Neural progenitor cell (in vitro differentiated cells): ENCODE measurements at regions not wholly inside any gene's neighbourhood (a gene's known extent, or its start where the extent isn't known, plus 50 kb on each side); places are given as distances from the start of the nearest gene placed in this dataset.

ENCODE experiments used
- EZH2 ChIP-seq: fragments of 200-600 bp; sonication (generic); IDR thresholded peaks from 2 replicates; pipeline ENCODE4 v1.6.1; 2017; ENCODE audit warnings: antibody characterized with exemption, mild to moderate bottlenecking, moderate library complexity
- EZH2phosphoT487 ChIP-seq: fragments of 200-600 bp; sonication (generic); IDR thresholded peaks from 2 replicates; pipeline ENCODE4 v1.6.1; 2017; ENCODE audit warnings: antibody characterized with exemption
- TF ChIP-seq, protein P1 (sequence below): fragments of 200-600 bp; sonication (generic); IDR thresholded peaks from 2 replicates; pipeline ENCODE4 v1.5.1; 2017; ENCODE audit warnings: antibody characterized with exemption, mild to moderate bottlenecking

DNA sequence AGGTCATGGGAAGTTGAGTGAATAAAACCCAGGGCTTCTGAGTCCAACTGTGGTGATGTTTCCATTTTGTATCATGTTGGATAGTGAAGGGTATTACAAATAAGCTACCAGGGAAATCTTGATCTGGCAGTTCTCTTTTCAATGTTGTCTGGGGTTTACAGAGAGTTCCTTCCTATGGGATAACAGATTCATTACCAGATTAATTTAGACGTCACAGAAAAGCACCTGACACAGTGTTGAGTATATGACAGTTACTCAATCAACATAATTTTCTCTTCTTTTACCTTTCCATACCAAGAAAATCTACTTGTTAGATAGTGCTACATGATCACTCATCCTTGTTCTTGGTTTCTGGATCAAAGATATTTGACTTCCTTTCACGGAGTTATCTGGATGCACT, 270.9 kb downstream of the ACTL7B start:
- TF ChIP-seq, protein P1, sequence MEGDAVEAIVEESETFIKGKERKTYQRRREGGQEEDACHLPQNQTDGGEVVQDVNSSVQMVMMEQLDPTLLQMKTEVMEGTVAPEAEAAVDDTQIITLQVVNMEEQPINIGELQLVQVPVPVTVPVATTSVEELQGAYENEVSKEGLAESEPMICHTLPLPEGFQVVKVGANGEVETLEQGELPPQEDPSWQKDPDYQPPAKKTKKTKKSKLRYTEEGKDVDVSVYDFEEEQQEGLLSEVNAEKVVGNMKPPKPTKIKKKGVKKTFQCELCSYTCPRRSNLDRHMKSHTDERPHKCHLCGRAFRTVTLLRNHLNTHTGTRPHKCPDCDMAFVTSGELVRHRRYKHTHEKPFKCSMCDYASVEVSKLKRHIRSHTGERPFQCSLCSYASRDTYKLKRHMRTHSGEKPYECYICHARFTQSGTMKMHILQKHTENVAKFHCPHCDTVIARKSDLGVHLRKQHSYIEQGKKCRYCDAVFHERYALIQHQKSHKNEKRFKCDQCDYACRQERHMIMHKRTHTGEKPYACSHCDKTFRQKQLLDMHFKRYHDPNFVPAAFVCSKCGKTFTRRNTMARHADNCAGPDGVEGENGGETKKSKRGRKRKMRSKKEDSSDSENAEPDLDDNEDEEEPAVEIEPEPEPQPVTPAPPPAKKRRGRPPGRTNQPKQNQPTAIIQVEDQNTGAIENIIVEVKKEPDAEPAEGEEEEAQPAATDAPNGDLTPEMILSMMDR = no peak
- TF ChIP-seq EZH2 = no peak
- no peak for TF ChIP-seq EZH2phosphoT487
